PC-9 (cell line): ENCODE measurements at regions not wholly inside any gene's neighbourhood (a gene's known extent, or its start where the extent isn't known, plus 50 kb on each side); places are given as distances from the start of the nearest gene placed in this dataset.

Experiments
- BruUV-seq: library from RNA; stranded (reverse); fragments of 400-500 nt; replicated peaks from 2 replicates; lab custom pipeline; 2021; lab: Mats Ljungman, UMichigan
- CTCF ChIA-PET: fragments of 300-600 bp; sonication (Branson Sonifier 250); formaldehyde crosslinking; loops from one replicate; lab custom pipeline; 2022; ENCODE audit warnings: antibody characterized with exemption; lab: Charles Lee
- POLR2A ChIA-PET: fragments of 300-600 bp; sonication (Branson Sonifier 250); formaldehyde crosslinking; loops from one replicate; lab custom pipeline; 2022; ENCODE audit warnings: antibody characterized with exemption; ENCODE audit not compliant: unreplicated experiment; lab: Charles Lee
- DNase-seq, 2 experiments: peaks; one replicate each; pipeline versions ENCODE4 v3.0.0 to v3.0.0-alpha.2; 2015 to 2022; ENCODE audit warnings: mixed read lengths in 1 of 2
- H2AFZ ChIP-seq: fragments of 200-600 bp; sonication (generic); 2 replicates; pipeline ENCODE4 v1.8.1; 2017; ENCODE audit warnings: antibody characterized with exemption
- H3F3A ChIP-seq: fragments of 200-600 bp; sonication (generic); 2 replicates; pipeline ENCODE4 v1.8.1; 2017; ENCODE audit warnings: antibody characterized with exemption, mild to moderate bottlenecking, low read depth; ENCODE audit not compliant: insufficient read depth
- H3K27ac ChIP-seq: fragments of 200-600 bp; sonication (generic); 2 replicates; pipeline ENCODE4 v1.6.1; 2016; ENCODE audit warnings: mixed run types
- H3K27me3 ChIP-seq: fragments of 200-600 bp; sonication (generic); 2 replicates; pipeline ENCODE4 v1.6.1; 2016; ENCODE audit warnings: low read depth, mixed run types; ENCODE audit not compliant: insufficient read depth
- H3K36me3 ChIP-seq: fragments of 200-600 bp; sonication (generic); 2 replicates; pipeline ENCODE4 v1.6.1; 2016; ENCODE audit warnings: low read depth, mixed run types
- H3K4me1 ChIP-seq: fragments of 200-600 bp; sonication (generic); replicated peaks from 2 replicates; pipeline ENCODE4 v1.6.1; 2016; ENCODE audit warnings: mixed run types; ENCODE audit not compliant: insufficient read depth
- H3K4me2 ChIP-seq: fragments of 200-600 bp; sonication (generic); 2 replicates; pipeline ENCODE4 v1.6.1; 2017; ENCODE audit warnings: mixed run types
- H3K4me3 ChIP-seq: fragments of 200-600 bp; sonication (generic); 2 replicates; pipeline ENCODE4 v1.6.1; 2016; ENCODE audit warnings: mixed run types
- H3K79me2 ChIP-seq: fragments of 200-600 bp; sonication (generic); 2 replicates; pipeline ENCODE4 v1.6.1; 2017; ENCODE audit warnings: low read depth, mixed run types
- H3K9me2 ChIP-seq: fragments of 200-600 bp; sonication (generic); 2 replicates; pipeline ENCODE4 v1.8.1; 2017; ENCODE audit warnings: mild to moderate bottlenecking; ENCODE audit not compliant: insufficient read depth
- H3K9me3 ChIP-seq: fragments of 200-600 bp; sonication (generic); 2 replicates; pipeline ENCODE4 v1.8.1; 2016; ENCODE audit warnings: low read depth; ENCODE audit not compliant: insufficient read depth
- H4K20me1 ChIP-seq: fragments of 200-600 bp; sonication (generic); 2 replicates; pipeline ENCODE4 v1.8.1; 2017; ENCODE audit not compliant: insufficient read depth
- CTCF ChIP-seq: fragments of 200-600 bp; sonication (generic); conservative IDR thresholded peaks from 2 replicates; pipeline ENCODE4 v1.6.1; 2017; ENCODE audit warnings: mixed run types, antibody characterized with exemption, mild to moderate bottlenecking, moderate library complexity
- EZH2 ChIP-seq: fragments of 200-600 bp; sonication (generic); IDR thresholded peaks from 2 replicates; pipeline ENCODE4 v1.8.0; 2017; ENCODE audit warnings: antibody characterized with exemption, low read depth
- intact Hi-C: fragments of 100-400 bp; cut with micrococcal nuclease; formaldehyde crosslinking; loops from one replicate; pipeline ENCODE4 v1.10.0; 2022; ENCODE audit not compliant: unreplicated experiment

GRCh38 chr3:150260398-150260710, 147.7 kb upstream of the TSC22D2 start:
- no peak overlapping the region for H3K4me3 ChIP-seq
- H3K9me3 ChIP-seq, result no peaks in the 10 kb centered on the region
- CTCF ChIA-PET, result no interaction called here
- intact Hi-C loops, result no loop called here
- H4K20me1 ChIP-seq, result no peaks in the 10 kb centered on the region
- no peaks in the 10 kb centered on the region for H3K36me3 ChIP-seq
- H2AFZ ChIP-seq, result no peak overlapping the region
- no peak overlapping the region for H3K27ac ChIP-seq
- DNase-seq, result no peak
- H3K79me2 ChIP-seq, result no peaks in the 10 kb centered on the region
- no peak overlapping the region for H3K4me2 ChIP-seq
- H3F3A ChIP-seq, result no peaks in the 10 kb centered on the region
- H3K27me3 ChIP-seq, result no peaks in the 10 kb centered on the region
- POLR2A ChIA-PET, result no interaction called here
- TF ChIP-seq EZH2, result no peak
- TF ChIP-seq CTCF, result no peak
- no peaks in the 10 kb centered on the region for H3K4me1 ChIP-seq
- no peaks in the 10 kb centered on the region for H3K9me2 ChIP-seq
- no TSS peak for BruUV-seq

- no peak overlapping the region for H3K4me2 ChIP-seq
- H3K27me3 ChIP-seq, result no peaks in the 10 kb centered on the region
- ChIA-PET CTCF (no interaction called here), POLR2A (no interaction called here)
- no peak for DNase-seq
- H3F3A ChIP-seq, result no peaks in the 10 kb centered on the region
- H2AFZ ChIP-seq, result no peak overlapping the region
- intact Hi-C loops, result no loop called here
- no peaks in the 10 kb centered on the region for H3K9me2 ChIP-seq
- no peaks in the 10 kb centered on the region for H3K36me3 ChIP-seq
- no peaks in the 10 kb centered on the region for H4K20me1 ChIP-seq
- no peaks in the 10 kb centered on the region for H3K9me3 ChIP-seq
- TF ChIP-seq CTCF, result no peak
- no peak for TF ChIP-seq EZH2
- no peaks in the 10 kb centered on the region for H3K79me2 ChIP-seq
- no peak overlapping the region for H3K27ac ChIP-seq
- H3K4me3 ChIP-seq, result no peak overlapping the region
- no TSS peak for BruUV-seq
- no peaks in the 10 kb centered on the region for H3K4me1 ChIP-seq
These were observed 148.3 kb upstream of the TSC22D2 start for GRCh38 chr3:150259526-150260397.

GRCh38 chr3:150256782-150257181, 151.3 kb upstream of the TSC22D2 start:
- BruUV-seq, result no TSS peak
- ChIA-PET POLR2A (interaction anchor here (0.7 kb wide), 1 partner anchor 173 kb away, joined by 3 read pairs; no protein-coding TSS in a partner anchor), CTCF (no interaction called here)
- Histone ChIP-seq H3K27ac (no peak overlapping the region), H3K9me2 (no peaks in the 10 kb centered on the region), H4K20me1 (no peaks in the 10 kb centered on the region), H3K79me2 (no peaks in the 10 kb centered on the region), H3K4me3 (no peak overlapping the region), H3K4me1 (no peaks in the 10 kb centered on the region; the same call in 1 of the 2 replicates), H3K9me3 (no peaks in the 10 kb centered on the region), H3K36me3 (no peaks in the 10 kb centered on the region), H3K4me2 (no peak overlapping the region), H3F3A (no peaks in the 10 kb centered on the region), H3K27me3 (no peaks in the 10 kb centered on the region), H2AFZ (no peak overlapping the region)
- no peak for TF ChIP-seq EZH2
- no peak for TF ChIP-seq CTCF
- DNase-seq, result no peak
- intact Hi-C loops, result no loop called here
